Activated naive CD4-positive, alpha-beta T cell treated with anti-CD3 and anti-CD28 coated beads, Interleukin-2, amount 50 U/mL, for 72 hours (primary cell): ENCODE measurements at regions not wholly inside any gene's neighbourhood (a gene's known extent, or its start where the extent isn't known, plus 50 kb on each side); places are given as distances from the start of the nearest gene placed in this dataset.

Experiments
- ATAC-seq, 2 donors: fragments of 150-1000 bp; cut with Tn5 transposase; 2 replicates each; pipeline ENCODE4 v1.10.0; 2021; ENCODE audit warnings: mild to moderate bottlenecking in 2 of 2, moderate library complexity in 2 of 2
- DNase-seq, 2 donors: peaks; one replicate each; pipeline ENCODE4 v3.0.0; 2021 to 2022; ENCODE audit warnings: low spot score in 2 of 2
- H3K27ac Mint-ChIP-seq, 2 donors: one replicate each; pipeline ENCODE4 v1.8.0; 2022; ENCODE audit warnings: mild to moderate bottlenecking in 2 of 2, mixed read lengths in 2 of 2
- H3K36me3 Mint-ChIP-seq, 2 donors: one replicate each; pipeline ENCODE4 v1.8.0; 2022; ENCODE audit warnings: mixed read lengths in 2 of 2
- H3K9me3 Mint-ChIP-seq, 2 donors: one replicate each; pipeline ENCODE4 v1.8.0; 2022; ENCODE audit warnings: mixed read lengths in 2 of 2

GRCh38 chr2:136062066-136062837, 55.7 kb downstream of the CXCR4 start:
- H3K9me3 Mint-ChIP-seq = peaks cover 0 to 26% of the 10 kb centered on the region in 2 donors
- ATAC-seq (no peak), DNase-seq (no peak)
- peak overlapping the region; percentile 19 to 22 for H3K27ac Mint-ChIP-seq
- peaks cover 0 to 14% of the 10 kb centered on the region in 2 donors for H3K36me3 Mint-ChIP-seq

GRCh38 chr2:136060416-136060815, 57.5 kb downstream of the CXCR4 start:
- Mint-ChIP-seq H3K9me3 (peaks cover 0 to 26% of the 10 kb centered on the region in 2 donors), H3K27ac (no peak overlapping the region), H3K36me3 (peaks cover 0 to 21% of the 10 kb centered on the region in 2 donors)
- ATAC-seq (no peak), DNase-seq (no peak)

GRCh38 chr2:136059036-136059472, 58.9 kb downstream of the CXCR4 start:
- ATAC-seq = no peak
- no peak for DNase-seq
- H3K27ac Mint-ChIP-seq = peak overlapping the region in 1 of 2 donors; percentile 38
- peaks cover 4 to 30% of the 10 kb centered on the region in 2 donors for H3K9me3 Mint-ChIP-seq
- H3K36me3 Mint-ChIP-seq = peaks cover 0 to 28% of the 10 kb centered on the region in 2 donors

GRCh38 chr2:136058262-136058661, 59.7 kb downstream of the CXCR4 start:
- no peak for DNase-seq
- Mint-ChIP-seq H3K36me3 (peaks cover 0 to 28% of the 10 kb centered on the region in 2 donors), H3K9me3 (peaks cover 4 to 26% of the 10 kb centered on the region in 2 donors), H3K27ac (peak overlapping the region; percentile 88 to 98)
- no peak for ATAC-seq

- Mint-ChIP-seq H3K9me3 (peaks cover 4 to 25% of the 10 kb centered on the region in 2 donors), H3K36me3 (peaks cover 0 to 28% of the 10 kb centered on the region in 2 donors), H3K27ac (peak overlapping the region; percentile 88 to 98)
These were observed 60.2 kb downstream of the CXCR4 start for GRCh38 chr2:136057802-136058140.

GRCh38 chr2:136057023-136057801, 60.7 kb downstream of the CXCR4 start:
- peak overlapping the region; percentile 88 to 98 for H3K27ac Mint-ChIP-seq
- peaks cover 4 to 20% of the 10 kb centered on the region in 2 donors for H3K9me3 Mint-ChIP-seq
- DNase-seq = peak; percentile 54 to 63
- peaks cover 0 to 23% of the 10 kb centered on the region in 2 donors for H3K36me3 Mint-ChIP-seq
- ATAC-seq = peak; percentile 83 to 91

More at GRCh38 chr2:136057802-136058140, 60.2 kb downstream of the CXCR4 start:
- ATAC-seq = no peak
- no peak for DNase-seq

- Mint-ChIP-seq H3K27ac (peak overlapping the region; percentile 88 to 98), H3K36me3 (peaks cover 0 to 16% of the 10 kb centered on the region in 2 donors), H3K9me3 (peaks cover 5 to 9% of the 10 kb centered on the region in 2 donors)
- DNase-seq (peak in 1 of 2 donors; percentile 43), ATAC-seq (peak; percentile 35 to 48)
These were observed 61.8 kb downstream of the CXCR4 start for GRCh38 chr2:136055929-136056688.

- H3K9me3 Mint-ChIP-seq = peaks cover 4 to 7% of the 10 kb centered on the region in 2 donors
- DNase-seq = no peak
- ATAC-seq = no peak
- peaks cover 0 to 24% of the 10 kb centered on the region in 2 donors for H3K36me3 Mint-ChIP-seq
- H3K27ac Mint-ChIP-seq = peak overlapping the region; percentile 69 to 98
These were observed 63.1 kb downstream of the CXCR4 start for GRCh38 chr2:136054856-136055255.

GRCh38 chr2:136052369-136053362, 65.3 kb downstream of the CXCR4 start:
- H3K36me3 Mint-ChIP-seq = peaks cover 0 to 26% of the 10 kb centered on the region in 2 donors
- peak overlapping the region; percentile 84 to 97 for H3K27ac Mint-ChIP-seq
- H3K9me3 Mint-ChIP-seq = peaks cover 4 to 11% of the 10 kb centered on the region in 2 donors
- ATAC-seq = peak; percentile 4 to 40
- peak in 1 of 2 donors; percentile 56 for DNase-seq

- no peak for DNase-seq
- Mint-ChIP-seq H3K9me3 (peaks cover 6 to 12% of the 10 kb centered on the region in 2 donors), H3K36me3 (peaks cover 0 to 36% of the 10 kb centered on the region in 2 donors), H3K27ac (peak overlapping the region; percentile 84 to 97)
- ATAC-seq = peak; percentile 65 to 68
These were observed 66.3 kb upstream of the DARS1 start for GRCh38 chr2:136051725-136052048.

GRCh38 chr2:136051001-136051724, 65.7 kb upstream of the DARS1 start:
- Mint-ChIP-seq H3K9me3 (peaks cover 11 to 16% of the 10 kb centered on the region in 2 donors), H3K27ac (peak overlapping the region; percentile 84 to 97), H3K36me3 (peaks cover 0 to 41% of the 10 kb centered on the region in 2 donors)
- peak in 1 of 2 donors; percentile 49 for DNase-seq
- ATAC-seq = peak; percentile 70 to 72

- H3K9me3 Mint-ChIP-seq = peaks cover 11 to 21% of the 10 kb centered on the region in 2 donors
- ATAC-seq (no peak), DNase-seq (no peak)
- peaks cover 0 to 33% of the 10 kb centered on the region in 2 donors for H3K36me3 Mint-ChIP-seq
- peak overlapping the region; percentile 84 to 97 for H3K27ac Mint-ChIP-seq
These were observed 64.8 kb upstream of the DARS1 start for GRCh38 chr2:136049991-136050920.

- Mint-ChIP-seq H3K36me3 (peaks cover 0 to 33% of the 10 kb centered on the region in 2 donors), H3K9me3 (peaks cover 15 to 22% of the 10 kb centered on the region in 2 donors), H3K27ac (peak overlapping the region; percentile 65 to 97)
- DNase-seq (no peak), ATAC-seq (peak in 1 of 2 donors; percentile 10)
These were observed 63.8 kb upstream of the DARS1 start for GRCh38 chr2:136049011-136049742.
